PC-9 (cell line): ENCODE measurements at regions not wholly inside any gene's neighbourhood (a gene's known extent, or its start where the extent isn't known, plus 50 kb on each side); places are given as distances from the start of the nearest gene placed in this dataset.
"Not testable (repeated sequence)": the region's sequence is repeated elsewhere in the genome, so short reads cannot be mapped to it uniquely, and the experiment has no call there.

ENCODE experiments used
- BruUV-seq: library from RNA; stranded (reverse); fragments of 400-500 nt; replicated peaks from 2 replicates; lab custom pipeline; 2021; lab: Mats Ljungman, UMichigan
- CTCF ChIA-PET: fragments of 300-600 bp; sonication (Branson Sonifier 250); formaldehyde crosslinking; loops from one replicate; lab custom pipeline; 2022; ENCODE audit warnings: antibody characterized with exemption; lab: Charles Lee
- POLR2A ChIA-PET: fragments of 300-600 bp; sonication (Branson Sonifier 250); formaldehyde crosslinking; loops from one replicate; lab custom pipeline; 2022; ENCODE audit warnings: antibody characterized with exemption; ENCODE audit not compliant: unreplicated experiment; lab: Charles Lee
- DNase-seq, 2 experiments: peaks; one replicate each; pipeline versions ENCODE4 v3.0.0 to v3.0.0-alpha.2; 2015 to 2022; ENCODE audit warnings: mixed read lengths in 1 of 2
- H2AFZ ChIP-seq: fragments of 200-600 bp; sonication (generic); 2 replicates; pipeline ENCODE4 v1.8.1; 2017; ENCODE audit warnings: antibody characterized with exemption
- H3F3A ChIP-seq: fragments of 200-600 bp; sonication (generic); 2 replicates; pipeline ENCODE4 v1.8.1; 2017; ENCODE audit warnings: antibody characterized with exemption, mild to moderate bottlenecking, low read depth; ENCODE audit not compliant: insufficient read depth
- H3K27ac ChIP-seq: fragments of 200-600 bp; sonication (generic); 2 replicates; pipeline ENCODE4 v1.6.1; 2016; ENCODE audit warnings: mixed run types
- H3K27me3 ChIP-seq: fragments of 200-600 bp; sonication (generic); 2 replicates; pipeline ENCODE4 v1.6.1; 2016; ENCODE audit warnings: low read depth, mixed run types; ENCODE audit not compliant: insufficient read depth
- H3K36me3 ChIP-seq: fragments of 200-600 bp; sonication (generic); 2 replicates; pipeline ENCODE4 v1.6.1; 2016; ENCODE audit warnings: low read depth, mixed run types
- H3K4me1 ChIP-seq: fragments of 200-600 bp; sonication (generic); replicated peaks from 2 replicates; pipeline ENCODE4 v1.6.1; 2016; ENCODE audit warnings: mixed run types; ENCODE audit not compliant: insufficient read depth
- H3K4me2 ChIP-seq: fragments of 200-600 bp; sonication (generic); 2 replicates; pipeline ENCODE4 v1.6.1; 2017; ENCODE audit warnings: mixed run types
- H3K4me3 ChIP-seq: fragments of 200-600 bp; sonication (generic); 2 replicates; pipeline ENCODE4 v1.6.1; 2016; ENCODE audit warnings: mixed run types
- H3K79me2 ChIP-seq: fragments of 200-600 bp; sonication (generic); 2 replicates; pipeline ENCODE4 v1.6.1; 2017; ENCODE audit warnings: low read depth, mixed run types
- H3K9me2 ChIP-seq: fragments of 200-600 bp; sonication (generic); 2 replicates; pipeline ENCODE4 v1.8.1; 2017; ENCODE audit warnings: mild to moderate bottlenecking; ENCODE audit not compliant: insufficient read depth
- H3K9me3 ChIP-seq: fragments of 200-600 bp; sonication (generic); 2 replicates; pipeline ENCODE4 v1.8.1; 2016; ENCODE audit warnings: low read depth; ENCODE audit not compliant: insufficient read depth
- H4K20me1 ChIP-seq: fragments of 200-600 bp; sonication (generic); 2 replicates; pipeline ENCODE4 v1.8.1; 2017; ENCODE audit not compliant: insufficient read depth
- EZH2 ChIP-seq: fragments of 200-600 bp; sonication (generic); IDR thresholded peaks from 2 replicates; pipeline ENCODE4 v1.8.0; 2017; ENCODE audit warnings: antibody characterized with exemption, low read depth
- intact Hi-C: fragments of 100-400 bp; cut with micrococcal nuclease; formaldehyde crosslinking; loops from one replicate; pipeline ENCODE4 v1.10.0; 2022; ENCODE audit not compliant: unreplicated experiment
- TF ChIP-seq, protein P1 (sequence below): fragments of 200-600 bp; sonication (generic); conservative IDR thresholded peaks from 2 replicates; pipeline ENCODE4 v1.6.1; 2017; ENCODE audit warnings: mixed run types, antibody characterized with exemption, mild to moderate bottlenecking, moderate library complexity

DNA sequence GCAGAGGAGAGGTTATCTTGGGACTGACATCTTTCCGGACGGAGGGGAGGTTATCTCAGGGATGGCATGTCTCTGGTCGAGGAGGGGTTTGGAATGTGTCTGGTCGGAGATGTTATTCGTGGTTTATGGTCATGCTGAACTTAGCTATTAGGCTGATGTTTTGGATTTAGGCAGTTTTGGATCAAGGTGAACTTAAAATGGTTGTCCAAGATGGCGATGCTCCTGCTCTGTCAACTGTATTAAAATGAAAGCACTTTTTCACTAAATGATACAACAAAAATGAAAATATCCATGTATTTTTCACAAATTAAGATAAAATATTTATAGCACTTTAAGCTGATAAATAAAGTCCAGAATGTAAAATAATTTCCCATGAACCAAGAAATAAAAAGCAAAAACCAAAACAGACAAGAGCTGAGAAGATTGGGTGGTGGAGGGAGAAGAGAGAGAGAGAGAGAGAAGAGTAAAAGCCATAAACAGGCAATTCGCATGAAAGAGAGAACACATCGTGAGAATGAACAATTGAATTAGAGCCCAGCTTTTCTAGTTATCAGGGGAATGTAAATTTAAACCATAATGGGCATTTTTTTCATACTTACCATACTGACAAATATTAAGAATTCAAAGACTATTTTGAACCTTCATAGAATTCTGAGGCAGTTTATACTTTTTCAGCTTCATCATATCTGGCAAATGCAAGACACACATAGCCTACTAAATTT lies 2236.0 kb upstream of the AGA start:
- Histone ChIP-seq H3F3A (no peaks in the 10 kb centered on the region), H3K36me3 (no peaks in the 10 kb centered on the region), H3K27ac (no peak overlapping the region), H3K9me3 (no peaks in the 10 kb centered on the region), H3K79me2 (no peaks in the 10 kb centered on the region), H3K9me2 (no peaks in the 10 kb centered on the region), H4K20me1 (no peaks in the 10 kb centered on the region), H3K4me3 (no peak overlapping the region), H2AFZ (no peak overlapping the region), H3K27me3 (no peaks in the 10 kb centered on the region), H3K4me1 (no peaks in the 10 kb centered on the region), H3K4me2 (no peak overlapping the region)
- TF ChIP-seq, protein P1, sequence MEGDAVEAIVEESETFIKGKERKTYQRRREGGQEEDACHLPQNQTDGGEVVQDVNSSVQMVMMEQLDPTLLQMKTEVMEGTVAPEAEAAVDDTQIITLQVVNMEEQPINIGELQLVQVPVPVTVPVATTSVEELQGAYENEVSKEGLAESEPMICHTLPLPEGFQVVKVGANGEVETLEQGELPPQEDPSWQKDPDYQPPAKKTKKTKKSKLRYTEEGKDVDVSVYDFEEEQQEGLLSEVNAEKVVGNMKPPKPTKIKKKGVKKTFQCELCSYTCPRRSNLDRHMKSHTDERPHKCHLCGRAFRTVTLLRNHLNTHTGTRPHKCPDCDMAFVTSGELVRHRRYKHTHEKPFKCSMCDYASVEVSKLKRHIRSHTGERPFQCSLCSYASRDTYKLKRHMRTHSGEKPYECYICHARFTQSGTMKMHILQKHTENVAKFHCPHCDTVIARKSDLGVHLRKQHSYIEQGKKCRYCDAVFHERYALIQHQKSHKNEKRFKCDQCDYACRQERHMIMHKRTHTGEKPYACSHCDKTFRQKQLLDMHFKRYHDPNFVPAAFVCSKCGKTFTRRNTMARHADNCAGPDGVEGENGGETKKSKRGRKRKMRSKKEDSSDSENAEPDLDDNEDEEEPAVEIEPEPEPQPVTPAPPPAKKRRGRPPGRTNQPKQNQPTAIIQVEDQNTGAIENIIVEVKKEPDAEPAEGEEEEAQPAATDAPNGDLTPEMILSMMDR: no peak
- TF ChIP-seq EZH2: no peak
- no peak for DNase-seq
- intact Hi-C loops: no loop called here
- ChIA-PET POLR2A (no interaction called here), CTCF (no interaction called here)
- BruUV-seq: no TSS peak

DNA sequence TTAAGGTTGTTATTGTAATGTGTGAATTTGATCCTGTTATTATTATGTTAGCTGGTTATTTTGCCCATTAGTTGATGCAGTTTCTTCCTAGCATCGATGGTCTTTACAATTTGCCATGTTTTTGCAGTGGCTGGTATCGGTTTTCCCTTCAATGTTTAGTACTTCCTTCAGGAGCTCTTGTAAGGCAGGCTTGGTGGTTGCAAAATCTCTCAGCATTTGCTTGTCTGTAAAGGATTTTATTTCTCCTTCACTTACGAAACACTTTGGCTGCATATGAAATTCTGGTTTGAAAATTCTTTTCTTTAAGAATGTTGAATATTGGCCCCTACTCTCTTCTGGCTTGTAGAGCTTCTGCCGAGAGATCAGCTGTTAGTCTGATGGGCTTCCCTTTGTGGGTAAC lies 2241.4 kb upstream of the AGA start:
- DNase-seq, H3K27ac ChIP-seq, H3K27me3 ChIP-seq, H3F3A ChIP-seq, BruUV-seq, H3K4me3 ChIP-seq, H2AFZ ChIP-seq, H3K9me2 ChIP-seq, H4K20me1 ChIP-seq, POLR2A ChIA-PET, intact Hi-C loops, H3K4me1 ChIP-seq, H3K36me3 ChIP-seq, H3K9me3 ChIP-seq, CTCF ChIA-PET, H3K79me2 ChIP-seq, H3K4me2 ChIP-seq: not testable (repeated sequence)

DNA sequence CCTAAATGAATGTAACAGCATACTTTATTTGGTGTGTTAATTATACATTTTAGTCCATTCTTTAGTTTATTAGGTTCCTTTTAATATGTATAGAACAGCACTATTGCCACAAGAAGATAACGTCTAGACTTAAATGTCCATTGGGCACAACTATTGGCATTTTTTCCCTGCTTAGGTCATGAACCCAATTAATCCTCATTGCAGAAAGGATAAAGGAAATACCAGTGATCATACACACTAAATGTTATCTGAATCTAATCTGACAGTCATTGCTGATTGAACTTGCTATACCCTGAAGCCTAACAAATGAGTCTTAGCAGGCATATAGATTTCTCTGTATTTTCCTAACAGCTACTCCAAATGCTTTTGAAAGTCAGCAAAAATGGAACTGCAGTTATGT lies 2250.0 kb upstream of the AGA start:
- H3K27me3 ChIP-seq: no peaks in the 10 kb centered on the region
- H4K20me1 ChIP-seq: no peaks in the 10 kb centered on the region
- no peak overlapping the region for H3K4me2 ChIP-seq
- no peak for DNase-seq
- ChIA-PET CTCF (no interaction called here), POLR2A (no interaction called here)
- no peaks in the 10 kb centered on the region for H3K9me2 ChIP-seq
- no peaks in the 10 kb centered on the region for H3K36me3 ChIP-seq
- no peak overlapping the region for H3K27ac ChIP-seq
- H3K4me3 ChIP-seq: no peak overlapping the region
- no peaks in the 10 kb centered on the region for H3K79me2 ChIP-seq
- H3K4me1 ChIP-seq: no peaks in the 10 kb centered on the region
- no peak overlapping the region for H2AFZ ChIP-seq
- TF ChIP-seq EZH2: no peak
- TF ChIP-seq, protein P1: no peak
- BruUV-seq: no TSS peak
- H3K9me3 ChIP-seq: no peaks in the 10 kb centered on the region
- H3F3A ChIP-seq: no peaks in the 10 kb centered on the region
- intact Hi-C loops: no loop called here

DNA sequence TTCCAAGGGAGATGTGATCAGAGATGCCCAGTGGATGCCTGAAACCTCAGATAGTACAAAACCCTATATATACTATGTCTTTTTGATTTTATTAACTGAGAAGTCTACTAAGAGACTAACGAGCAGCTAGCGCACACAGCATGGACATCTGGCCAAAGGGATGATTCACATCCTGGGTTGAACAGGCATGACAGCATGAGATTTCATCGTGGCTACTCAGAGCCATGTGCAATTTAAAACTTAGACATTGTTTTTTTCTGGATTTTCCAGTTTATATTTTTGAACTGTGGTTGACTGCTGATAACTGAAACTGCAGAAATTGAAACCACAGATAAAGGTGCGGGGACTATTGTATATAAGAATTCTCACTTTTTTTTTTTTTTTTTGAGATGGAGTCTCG lies 2252.9 kb upstream of the AGA start:
- ChIA-PET CTCF (no interaction called here), POLR2A (no interaction called here)
- H3K4me1 ChIP-seq: no peaks in the 10 kb centered on the region
- no peak overlapping the region for H3K4me3 ChIP-seq
- H3K27ac ChIP-seq: no peak overlapping the region
- no peaks in the 10 kb centered on the region for H4K20me1 ChIP-seq
- TF ChIP-seq, protein P1: no peak
- no peak for TF ChIP-seq EZH2
- no peak overlapping the region for H2AFZ ChIP-seq
- H3K79me2 ChIP-seq: no peaks in the 10 kb centered on the region
- DNase-seq: no peak
- BruUV-seq: no TSS peak
- no peaks in the 10 kb centered on the region for H3K9me3 ChIP-seq
- intact Hi-C loops: no loop called here
- H3K9me2 ChIP-seq: no peaks in the 10 kb centered on the region
- no peak overlapping the region for H3K4me2 ChIP-seq
- H3K27me3 ChIP-seq: no peaks in the 10 kb centered on the region
- no peaks in the 10 kb centered on the region for H3K36me3 ChIP-seq
- no peaks in the 10 kb centered on the region for H3F3A ChIP-seq
